ENCODE measurements at regions not wholly inside any gene's neighbourhood (a gene's known extent, or its start where the extent isn't known, plus 50 kb on each side); places are given as distances from the start of the nearest gene placed in this dataset.
"Not testable (repeated sequence)": the region's sequence is repeated elsewhere in the genome, so short reads cannot be mapped to it uniquely, and the experiment has no call there.

DNA sequence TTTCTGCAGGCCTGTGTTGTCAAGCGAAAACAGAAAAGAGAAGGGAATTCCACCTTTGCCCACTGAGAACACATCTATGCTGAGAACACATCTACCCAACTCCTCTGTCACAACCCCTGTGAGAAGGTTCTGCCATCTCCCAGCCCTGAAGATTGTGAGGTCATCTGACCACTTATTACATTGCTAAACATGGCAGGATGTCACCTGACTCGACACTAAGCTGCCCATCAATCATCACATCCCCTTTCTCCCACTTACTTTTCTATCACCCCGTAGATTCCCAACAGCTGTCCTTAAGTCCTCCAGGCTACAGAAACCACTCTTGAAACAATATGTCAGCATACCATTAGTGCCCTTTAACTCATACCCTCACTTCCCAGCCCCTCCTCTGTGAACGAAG lies 64.2 kb upstream of the PRSS3 start:
- ATAC-seq: no peak
- no peaks in the 10 kb centered on the region for H3K4me1 ChIP-seq (ENCODE audit: control insufficient read depth, insufficient read depth, low read length)
- DNase-seq (ENCODE audit: low read depth, low spot score): no peak
- ChIA-PET POLR2A (no interaction called here), CTCF (interaction anchor here (0.8 kb wide), 1 partner anchor 9 kb away, joined by 4 read pairs; no protein-coding TSS in a partner anchor)
- H3K27ac ChIP-seq (ENCODE audit: low read length): no peak overlapping the region
- in situ Hi-C loops (cut with HindIII; ENCODE audit: low pct_unique_long_range_greater_than_20kb, low sequenced_read_pairs): no loop called here
- no peaks in the 10 kb centered on the region for H3K27me3 ChIP-seq (ENCODE audit: control insufficient read depth, insufficient read depth, low read length)
- intact Hi-C loops (cut with micrococcal nuclease; ENCODE audit: unreplicated experiment): no loop called here
- peaks cover 6% of the 10 kb centered on the region; the same call in 1 of the 2 replicates for H3K9me3 ChIP-seq (ENCODE audit: control insufficient read depth, insufficient read depth, low read depth, low read length)
- no peak overlapping the region for H3K4me3 ChIP-seq (ENCODE audit: low read depth in 2 of 2, low read length in 2 of 2)
- H3K36me3 ChIP-seq (ENCODE audit: control insufficient read depth, insufficient read depth, low read length): no peaks in the 10 kb centered on the region
- TF ChIP-seq, protein P1, sequence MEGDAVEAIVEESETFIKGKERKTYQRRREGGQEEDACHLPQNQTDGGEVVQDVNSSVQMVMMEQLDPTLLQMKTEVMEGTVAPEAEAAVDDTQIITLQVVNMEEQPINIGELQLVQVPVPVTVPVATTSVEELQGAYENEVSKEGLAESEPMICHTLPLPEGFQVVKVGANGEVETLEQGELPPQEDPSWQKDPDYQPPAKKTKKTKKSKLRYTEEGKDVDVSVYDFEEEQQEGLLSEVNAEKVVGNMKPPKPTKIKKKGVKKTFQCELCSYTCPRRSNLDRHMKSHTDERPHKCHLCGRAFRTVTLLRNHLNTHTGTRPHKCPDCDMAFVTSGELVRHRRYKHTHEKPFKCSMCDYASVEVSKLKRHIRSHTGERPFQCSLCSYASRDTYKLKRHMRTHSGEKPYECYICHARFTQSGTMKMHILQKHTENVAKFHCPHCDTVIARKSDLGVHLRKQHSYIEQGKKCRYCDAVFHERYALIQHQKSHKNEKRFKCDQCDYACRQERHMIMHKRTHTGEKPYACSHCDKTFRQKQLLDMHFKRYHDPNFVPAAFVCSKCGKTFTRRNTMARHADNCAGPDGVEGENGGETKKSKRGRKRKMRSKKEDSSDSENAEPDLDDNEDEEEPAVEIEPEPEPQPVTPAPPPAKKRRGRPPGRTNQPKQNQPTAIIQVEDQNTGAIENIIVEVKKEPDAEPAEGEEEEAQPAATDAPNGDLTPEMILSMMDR (IDR thresholded peaks at IDR 0.05): no peak
- TF ChIP-seq POLR2AphosphoS5 (IDR thresholded peaks at IDR 0.05; ENCODE audit: low read depth, low read length) (no peak), SIN3A (IDR thresholded peaks at IDR 0.05; ENCODE audit: borderline replicate concordance, insufficient read depth, low read depth, low read length) (no peak), TCF7L2 (IDR thresholded peaks at IDR 0.05; ENCODE audit: low read depth, low read length) (no peak)
- TF ChIP-seq, protein P2, sequence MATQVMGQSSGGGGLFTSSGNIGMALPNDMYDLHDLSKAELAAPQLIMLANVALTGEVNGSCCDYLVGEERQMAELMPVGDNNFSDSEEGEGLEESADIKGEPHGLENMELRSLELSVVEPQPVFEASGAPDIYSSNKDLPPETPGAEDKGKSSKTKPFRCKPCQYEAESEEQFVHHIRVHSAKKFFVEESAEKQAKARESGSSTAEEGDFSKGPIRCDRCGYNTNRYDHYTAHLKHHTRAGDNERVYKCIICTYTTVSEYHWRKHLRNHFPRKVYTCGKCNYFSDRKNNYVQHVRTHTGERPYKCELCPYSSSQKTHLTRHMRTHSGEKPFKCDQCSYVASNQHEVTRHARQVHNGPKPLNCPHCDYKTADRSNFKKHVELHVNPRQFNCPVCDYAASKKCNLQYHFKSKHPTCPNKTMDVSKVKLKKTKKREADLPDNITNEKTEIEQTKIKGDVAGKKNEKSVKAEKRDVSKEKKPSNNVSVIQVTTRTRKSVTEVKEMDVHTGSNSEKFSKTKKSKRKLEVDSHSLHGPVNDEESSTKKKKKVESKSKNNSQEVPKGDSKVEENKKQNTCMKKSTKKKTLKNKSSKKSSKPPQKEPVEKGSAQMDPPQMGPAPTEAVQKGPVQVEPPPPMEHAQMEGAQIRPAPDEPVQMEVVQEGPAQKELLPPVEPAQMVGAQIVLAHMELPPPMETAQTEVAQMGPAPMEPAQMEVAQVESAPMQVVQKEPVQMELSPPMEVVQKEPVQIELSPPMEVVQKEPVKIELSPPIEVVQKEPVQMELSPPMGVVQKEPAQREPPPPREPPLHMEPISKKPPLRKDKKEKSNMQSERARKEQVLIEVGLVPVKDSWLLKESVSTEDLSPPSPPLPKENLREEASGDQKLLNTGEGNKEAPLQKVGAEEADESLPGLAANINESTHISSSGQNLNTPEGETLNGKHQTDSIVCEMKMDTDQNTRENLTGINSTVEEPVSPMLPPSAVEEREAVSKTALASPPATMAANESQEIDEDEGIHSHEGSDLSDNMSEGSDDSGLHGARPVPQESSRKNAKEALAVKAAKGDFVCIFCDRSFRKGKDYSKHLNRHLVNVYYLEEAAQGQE (IDR thresholded peaks at IDR 0.05; ENCODE audit: insufficient read depth in 1 of 2, low read depth in 2 of 2, low read length in 1 of 2): no peak
- no TSS peak for BruUV-seq (replicated peaks)

DNA sequence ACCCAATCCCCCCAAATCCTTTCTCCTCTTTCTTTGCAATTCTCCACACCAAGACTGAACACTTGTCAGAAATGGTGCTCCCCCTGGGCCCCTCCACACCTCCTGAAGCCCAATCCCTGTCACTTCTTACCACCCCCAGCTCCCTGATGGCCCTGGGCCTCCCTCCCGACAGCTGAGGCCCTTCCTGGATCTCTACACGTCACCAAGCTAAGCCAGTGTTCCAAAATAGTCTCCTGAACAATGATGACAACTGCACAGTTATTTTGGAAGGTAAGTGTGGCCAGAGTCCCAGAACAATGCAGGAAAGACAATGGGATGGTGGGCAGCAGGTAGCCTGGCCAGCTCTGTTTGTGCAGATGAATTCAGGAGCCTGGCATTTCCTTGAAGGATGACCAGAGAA lies 63.7 kb upstream of the PRSS3 start:
- DNase-seq (ENCODE audit: low read depth, low spot score) (no peak), ATAC-seq (no peak)
- no TSS peak for BruUV-seq (replicated peaks)
- Histone ChIP-seq H3K36me3 (ENCODE audit: control insufficient read depth, insufficient read depth, low read length) (no peaks in the 10 kb centered on the region), H3K27ac (ENCODE audit: low read length) (no peak overlapping the region), H3K4me1 (ENCODE audit: control insufficient read depth, insufficient read depth, low read length) (no peaks in the 10 kb centered on the region), H3K27me3 (ENCODE audit: control insufficient read depth, insufficient read depth, low read length) (no peaks in the 10 kb centered on the region), H3K9me3 (ENCODE audit: control insufficient read depth, insufficient read depth, low read depth, low read length) (peaks cover 6% of the 10 kb centered on the region; the same call in 1 of the 2 replicates), H3K4me3 (ENCODE audit: low read depth in 2 of 2, low read length in 2 of 2) (no peak overlapping the region)
- ChIA-PET POLR2A (no interaction called here), CTCF (no interaction called here)
- in situ Hi-C loops (cut with HindIII; ENCODE audit: low pct_unique_long_range_greater_than_20kb, low sequenced_read_pairs) (no loop called here), intact Hi-C loops (cut with micrococcal nuclease; ENCODE audit: unreplicated experiment) (no loop called here)
- no peak for TF ChIP-seq SIN3A (IDR thresholded peaks at IDR 0.05; ENCODE audit: borderline replicate concordance, insufficient read depth, low read depth, low read length)
- no peak for TF ChIP-seq TCF7L2 (IDR thresholded peaks at IDR 0.05; ENCODE audit: low read depth, low read length)
- TF ChIP-seq, protein P2 (IDR thresholded peaks at IDR 0.05; ENCODE audit: insufficient read depth in 1 of 2, low read depth in 2 of 2, low read length in 1 of 2): no peak
- TF ChIP-seq, protein P1 (IDR thresholded peaks at IDR 0.05): no peak
- no peak for TF ChIP-seq POLR2AphosphoS5 (IDR thresholded peaks at IDR 0.05; ENCODE audit: low read depth, low read length)

DNA sequence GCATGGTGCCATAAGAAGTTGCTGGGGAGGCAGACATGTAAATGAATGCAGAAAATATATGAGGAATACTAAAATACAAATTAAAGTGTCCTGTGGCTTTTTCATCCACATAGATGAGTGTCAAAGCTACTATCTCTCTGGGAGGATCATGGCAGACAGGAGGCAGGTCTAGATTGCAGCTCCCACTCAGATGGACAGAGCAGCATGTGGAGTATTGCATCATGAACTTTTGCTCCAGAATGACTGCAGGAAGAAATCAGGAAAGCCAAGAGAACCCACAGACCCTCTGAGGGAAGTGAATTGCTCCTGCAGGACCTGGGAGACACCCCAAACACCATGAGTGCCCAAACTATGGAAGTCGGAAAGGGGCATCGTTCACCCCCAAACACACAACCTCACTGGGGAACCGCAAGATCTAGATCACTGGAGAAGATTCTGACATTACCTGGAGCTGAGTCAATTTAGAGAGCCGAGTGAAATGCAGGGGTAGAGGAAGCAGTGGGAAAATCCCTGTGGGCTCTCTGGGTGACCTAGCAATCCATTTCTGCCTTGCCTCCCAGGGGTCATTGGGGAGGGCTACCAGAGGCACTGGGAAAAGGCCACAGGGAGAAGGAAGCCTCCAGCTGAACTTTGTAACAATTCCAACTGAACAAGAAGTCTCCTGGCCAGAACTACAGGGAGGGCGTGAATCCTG lies 61.0 kb upstream of the PRSS3 start:
- H3K27me3 ChIP-seq (ENCODE audit: control insufficient read depth, insufficient read depth, low read length); in situ Hi-C loops (cut with HindIII; ENCODE audit: low pct_unique_long_range_greater_than_20kb, low sequenced_read_pairs); H3K4me3 ChIP-seq (ENCODE audit: low read depth in 2 of 2, low read length in 2 of 2); BruUV-seq (replicated peaks); H3K9me3 ChIP-seq (ENCODE audit: control insufficient read depth, insufficient read depth, low read depth, low read length); H3K36me3 ChIP-seq (ENCODE audit: control insufficient read depth, insufficient read depth, low read length); H3K4me1 ChIP-seq (ENCODE audit: control insufficient read depth, insufficient read depth, low read length); POLR2A ChIA-PET; intact Hi-C loops (cut with micrococcal nuclease; ENCODE audit: unreplicated experiment); DNase-seq (ENCODE audit: low read depth, low spot score); H3K27ac ChIP-seq (ENCODE audit: low read length); ATAC-seq: not testable (repeated sequence)
- CTCF ChIA-PET: interaction anchor here (1.1 kb wide), 1 partner anchor 110 kb away, joined by 3 read pairs; no protein-coding TSS in a partner anchor

All from Panc1 (cell line).